Choroid plexus epithelial cell (primary cell): ENCODE measurements at regions not wholly inside any gene's neighbourhood (a gene's known extent, or its start where the extent isn't known, plus 50 kb on each side); places are given as distances from the start of the nearest gene placed in this dataset.

ENCODE experiments used
- DNase-seq: peaks from one replicate; pipeline ENCODE4 v3.0.0-alpha.2; 2010; ENCODE audit warnings: low read depth
- H3K4me3 ChIP-seq: 2 replicates; pipeline ENCODE4 v1.5.1; 2011; ENCODE audit warnings: low read depth, mild to moderate bottlenecking, control low read depth, low read length, moderate library complexity
- CTCF ChIP-seq: conservative IDR thresholded peaks from 2 replicates; pipeline ENCODE4 v1.5.1; 2011; ENCODE audit warnings: low read depth, mild to moderate bottlenecking, control low read depth, inconsistent platforms, low read length, moderate library complexity

- DNase-seq = no peak
- no peak for TF ChIP-seq CTCF
- H3K4me3 ChIP-seq = no peak overlapping the region
Measured at GRCh38 chr14:86402545-86402944, 872.6 kb downstream of the FLRT2 start.

GRCh38 chr14:86391085-86391484 lies 861.1 kb downstream of the FLRT2 start:
- TF ChIP-seq CTCF = no peak
- H3K4me3 ChIP-seq = no peak overlapping the region
- no peak for DNase-seq

GRCh38 chr14:86388216-86388615 lies 858.3 kb downstream of the FLRT2 start:
- H3K4me3 ChIP-seq = no peak overlapping the region
- no peak for DNase-seq
- TF ChIP-seq CTCF = no peak

- DNase-seq = no peak
- no peak overlapping the region for H3K4me3 ChIP-seq
- TF ChIP-seq CTCF = no peak
Measured at GRCh38 chr14:86373886-86374285, 843.9 kb downstream of the FLRT2 start.

- no peak overlapping the region for H3K4me3 ChIP-seq
- no peak for DNase-seq
- TF ChIP-seq CTCF = no peak
Measured at GRCh38 chr14:86372402-86372801, 842.5 kb downstream of the FLRT2 start.

GRCh38 chr14:86364634-86365033 lies 834.7 kb downstream of the FLRT2 start:
- DNase-seq = no peak

More at GRCh38 chr14:86364634-86365033, 834.7 kb downstream of the FLRT2 start:
- no peak overlapping the region for H3K4me3 ChIP-seq
- TF ChIP-seq CTCF = no peak
